LNCAP (cell line): ENCODE measurements at regions not wholly inside any gene's neighbourhood (a gene's known extent, or its start where the extent isn't known, plus 50 kb on each side); places are given as distances from the start of the nearest gene placed in this dataset.

Experiments used
- TF ChIP-seq, protein P1 (sequence below): fragments of 450-650 bp; IDR thresholded peaks from 2 replicates; pipeline ENCODE4 v1.5.1; 2017; ENCODE audit warnings: mild to moderate bottlenecking

DNA sequence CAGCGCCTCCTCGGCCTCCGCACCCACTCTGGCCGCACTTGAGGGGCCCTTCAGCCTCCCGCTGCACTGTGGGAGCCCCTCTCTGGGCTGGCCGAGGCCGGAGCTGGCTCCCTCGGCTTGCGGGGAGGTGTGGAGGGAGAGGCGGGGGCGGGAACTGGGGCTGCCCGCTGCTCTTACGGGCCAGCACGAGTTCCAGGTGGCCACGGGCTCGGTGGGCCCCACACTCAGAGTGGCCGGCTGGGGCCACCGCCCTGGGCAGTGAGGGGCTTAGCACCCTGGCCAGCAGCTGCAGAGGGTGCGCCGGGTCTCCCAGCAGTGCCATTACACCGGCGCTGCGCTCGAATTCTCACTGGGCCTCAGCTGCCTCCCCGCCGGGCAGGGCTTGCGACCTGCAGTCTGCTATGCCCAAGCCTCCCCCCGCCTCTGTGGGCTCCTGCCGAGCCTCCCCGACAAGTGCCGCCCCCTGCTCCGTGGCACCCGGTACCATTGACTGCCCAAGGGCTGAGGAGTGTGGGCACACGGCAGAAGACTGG lies 167.1 kb upstream of the PLSCR5 start:
- TF ChIP-seq, protein P1, sequence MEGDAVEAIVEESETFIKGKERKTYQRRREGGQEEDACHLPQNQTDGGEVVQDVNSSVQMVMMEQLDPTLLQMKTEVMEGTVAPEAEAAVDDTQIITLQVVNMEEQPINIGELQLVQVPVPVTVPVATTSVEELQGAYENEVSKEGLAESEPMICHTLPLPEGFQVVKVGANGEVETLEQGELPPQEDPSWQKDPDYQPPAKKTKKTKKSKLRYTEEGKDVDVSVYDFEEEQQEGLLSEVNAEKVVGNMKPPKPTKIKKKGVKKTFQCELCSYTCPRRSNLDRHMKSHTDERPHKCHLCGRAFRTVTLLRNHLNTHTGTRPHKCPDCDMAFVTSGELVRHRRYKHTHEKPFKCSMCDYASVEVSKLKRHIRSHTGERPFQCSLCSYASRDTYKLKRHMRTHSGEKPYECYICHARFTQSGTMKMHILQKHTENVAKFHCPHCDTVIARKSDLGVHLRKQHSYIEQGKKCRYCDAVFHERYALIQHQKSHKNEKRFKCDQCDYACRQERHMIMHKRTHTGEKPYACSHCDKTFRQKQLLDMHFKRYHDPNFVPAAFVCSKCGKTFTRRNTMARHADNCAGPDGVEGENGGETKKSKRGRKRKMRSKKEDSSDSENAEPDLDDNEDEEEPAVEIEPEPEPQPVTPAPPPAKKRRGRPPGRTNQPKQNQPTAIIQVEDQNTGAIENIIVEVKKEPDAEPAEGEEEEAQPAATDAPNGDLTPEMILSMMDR: no peak

DNA sequence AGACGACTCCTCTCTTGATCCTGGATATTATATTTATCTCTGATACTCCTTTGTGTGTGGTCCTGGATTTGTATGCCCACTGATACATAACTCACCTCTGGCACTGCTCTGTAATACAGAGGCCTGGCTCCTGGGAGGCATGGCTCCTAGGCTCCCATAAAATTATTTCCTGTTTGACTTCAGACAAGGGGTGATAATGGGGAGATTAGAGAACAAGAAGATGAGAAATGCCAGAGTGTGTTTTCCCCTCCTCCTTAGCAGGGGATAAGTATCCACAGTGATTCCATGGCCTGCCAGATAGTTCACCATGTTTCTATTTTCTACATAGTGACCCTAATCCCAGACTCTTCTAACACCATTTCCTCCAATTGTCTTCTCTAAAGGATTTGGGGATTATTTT lies 165.7 kb upstream of the PLSCR5 start:
- TF ChIP-seq, protein P1: no peak

DNA sequence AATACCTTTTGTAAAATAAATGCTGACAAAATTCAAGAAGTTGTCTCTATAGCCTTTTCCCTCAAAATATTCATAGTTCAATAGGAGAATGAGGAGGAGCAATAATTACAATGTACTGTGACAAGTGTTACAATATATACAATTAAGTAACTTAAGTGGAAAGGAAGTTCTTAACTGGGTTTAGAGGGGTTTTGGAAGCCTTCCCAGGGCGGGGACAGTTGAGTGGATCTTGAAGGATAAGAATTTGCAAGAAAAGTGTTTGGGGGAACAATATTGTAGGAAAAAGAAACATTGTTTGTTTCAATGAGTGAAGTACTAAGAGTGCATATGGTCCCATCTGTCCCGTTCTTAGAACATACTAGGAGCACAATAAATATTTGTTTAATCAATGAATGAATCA lies 165.2 kb upstream of the PLSCR5 start:
- TF ChIP-seq, protein P1: no peak

DNA sequence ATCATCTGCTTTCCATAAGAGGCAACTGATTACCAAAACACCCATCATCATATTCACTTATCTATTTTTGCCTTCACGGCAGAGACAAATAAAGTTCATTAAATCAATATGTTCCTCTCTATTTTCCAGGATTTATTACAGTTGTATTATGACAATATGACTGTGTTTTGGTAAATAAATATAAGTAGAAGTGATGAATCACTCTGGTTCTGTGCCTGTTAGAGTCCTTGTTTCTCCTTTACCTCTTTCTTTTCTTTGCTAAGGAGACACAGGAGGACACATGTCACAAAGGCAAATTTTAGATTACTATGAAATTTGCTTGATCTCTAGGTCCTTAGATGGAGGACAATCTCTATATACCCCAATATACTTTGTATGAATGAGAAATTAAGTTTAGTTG lies 152.6 kb upstream of the PLSCR5 start:
- TF ChIP-seq, protein P1: no peak

DNA sequence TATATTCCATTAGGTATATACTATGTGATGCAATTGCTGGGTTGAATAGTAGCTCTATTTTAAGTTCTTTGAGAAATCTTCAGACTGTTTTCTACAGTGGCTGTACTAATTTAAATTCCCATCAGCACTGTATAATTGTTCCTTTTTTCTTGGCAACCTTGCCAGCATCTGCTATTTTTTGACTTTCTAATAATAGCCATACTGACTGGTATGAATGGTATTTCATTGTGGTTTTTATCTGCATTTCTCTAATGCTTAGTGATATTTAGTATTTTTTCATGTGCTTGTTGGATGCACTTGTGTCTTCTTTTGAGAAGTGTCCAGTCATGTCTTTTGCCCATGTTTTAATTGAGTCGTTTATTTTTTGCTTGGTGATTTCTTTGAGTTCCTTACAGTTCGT lies 145.1 kb upstream of the PLSCR5 start:
- TF ChIP-seq, protein P1: no peak

DNA sequence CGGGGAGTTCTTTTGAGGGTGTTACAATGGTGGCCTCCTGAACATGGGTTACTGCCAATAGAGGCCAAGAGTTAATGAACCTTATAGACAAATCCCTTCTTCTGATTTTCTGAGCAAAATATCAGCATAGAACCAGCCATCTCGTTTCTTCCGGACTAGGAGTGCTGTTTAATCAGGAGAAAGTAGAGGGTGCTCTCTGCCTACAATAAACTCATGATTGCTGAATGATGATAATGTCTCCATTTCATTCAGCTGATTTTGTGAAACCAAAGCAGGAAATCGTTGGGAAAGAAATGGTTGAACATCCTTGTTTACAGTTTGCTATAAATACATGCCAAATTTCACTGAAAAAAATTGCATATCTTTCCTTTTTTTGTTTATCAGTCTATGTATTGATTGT lies 142.8 kb upstream of the PLSCR5 start:
- TF ChIP-seq, protein P1: no peak

DNA sequence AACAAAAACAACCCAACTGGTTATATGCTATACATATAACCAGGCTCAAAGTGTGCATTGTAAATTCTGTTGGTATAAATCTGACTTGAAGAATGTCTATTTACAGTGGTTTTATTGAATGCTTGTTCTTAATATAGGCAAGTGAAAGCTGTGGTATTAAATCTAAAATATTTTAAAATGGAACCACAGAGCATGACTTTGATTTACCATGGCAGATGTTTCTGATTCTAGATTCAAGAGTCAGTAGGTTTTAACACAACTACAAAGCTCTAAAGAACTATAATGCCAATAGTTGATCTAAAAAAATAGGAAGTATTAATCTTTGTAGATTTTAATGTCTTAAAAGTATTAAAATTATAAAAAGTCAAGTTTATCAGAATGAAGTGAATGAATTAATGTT lies 141.9 kb upstream of the PLSCR5 start:
- TF ChIP-seq, protein P1: no peak

DNA sequence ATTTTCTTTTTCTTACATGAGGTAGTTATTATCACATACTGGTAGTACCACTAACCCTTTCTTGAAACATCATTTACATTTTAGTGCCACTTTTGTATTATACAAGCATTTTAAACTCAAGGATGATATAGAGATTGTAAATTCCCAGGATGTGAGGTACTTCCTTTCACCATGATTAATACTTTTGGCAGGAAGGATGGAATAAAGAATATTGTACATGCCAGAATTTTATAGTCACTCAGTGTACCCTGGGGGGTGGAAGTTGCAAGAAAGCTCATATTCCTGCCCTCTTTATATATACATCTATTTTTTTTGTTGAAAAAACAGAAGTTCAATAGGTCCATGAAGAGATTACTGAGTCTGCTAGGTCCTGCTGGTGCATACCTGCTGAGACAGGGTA lies 141.0 kb upstream of the PLSCR5 start:
- TF ChIP-seq, protein P1: no peak
